ENCODE measurements at regions not wholly inside any gene's neighbourhood (a gene's known extent, or its start where the extent isn't known, plus 50 kb on each side); places are given as distances from the start of the nearest gene placed in this dataset.

- TF ChIP-seq CTCF (conservative IDR thresholded peaks at IDR 0.05) = no peak
- no peak for TF ChIP-seq EZH2 (IDR thresholded peaks at IDR 0.05; ENCODE audit: low read depth)
Observed at GRCh38 chr11:134742224-134742612, 330.2 kb upstream of the B3GAT1 start.
